ENCODE measurements at regions not wholly inside any gene's neighbourhood (a gene's known extent, or its start where the extent isn't known, plus 50 kb on each side); places are given as distances from the start of the nearest gene placed in this dataset.
"Not testable (repeated sequence)": the region's sequence is repeated elsewhere in the genome, so short reads cannot be mapped to it uniquely, and the experiment has no call there.

DNA sequence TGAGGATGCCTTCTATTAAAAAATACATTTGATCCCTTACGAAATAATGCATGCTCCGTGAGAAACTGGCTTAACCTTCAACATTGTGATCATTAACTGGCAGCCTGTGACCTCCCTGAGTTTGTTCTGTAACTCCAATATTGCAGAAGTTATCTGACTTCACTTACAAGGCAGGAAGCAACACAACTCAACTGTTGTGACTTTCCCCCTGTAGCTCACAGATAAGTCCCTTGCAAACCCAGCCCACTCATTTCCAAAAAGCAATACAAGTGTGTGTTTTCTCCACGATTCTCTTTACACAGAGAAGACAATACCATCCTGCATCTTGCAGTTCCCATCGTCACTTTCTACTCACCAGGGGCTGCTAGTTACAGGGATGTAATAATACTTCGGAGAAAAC lies 304.7 kb upstream of the TMEM132C start:
- no peak for DNase-seq (ENCODE audit: low read depth)

DNA sequence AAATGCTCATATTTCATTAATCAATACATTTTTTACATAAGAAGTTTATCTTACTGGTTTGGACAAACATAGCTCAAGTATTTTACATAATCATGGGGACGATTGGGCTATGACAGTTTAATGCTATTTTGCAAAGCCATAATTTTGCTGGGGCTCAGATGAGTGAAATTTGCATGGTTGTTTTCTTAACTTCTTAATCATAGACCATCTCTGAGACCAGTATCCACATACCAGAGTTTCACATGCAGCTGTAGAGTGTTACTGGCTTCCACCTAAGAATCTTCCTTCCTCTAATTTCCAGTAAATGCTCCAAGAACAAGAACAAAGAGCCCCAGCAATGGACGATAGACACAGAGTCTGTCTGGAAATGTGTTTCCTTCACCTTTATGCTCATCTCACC lies 303.0 kb upstream of the TMEM132C start:
- no peak for DNase-seq (ENCODE audit: low read depth)

DNA sequence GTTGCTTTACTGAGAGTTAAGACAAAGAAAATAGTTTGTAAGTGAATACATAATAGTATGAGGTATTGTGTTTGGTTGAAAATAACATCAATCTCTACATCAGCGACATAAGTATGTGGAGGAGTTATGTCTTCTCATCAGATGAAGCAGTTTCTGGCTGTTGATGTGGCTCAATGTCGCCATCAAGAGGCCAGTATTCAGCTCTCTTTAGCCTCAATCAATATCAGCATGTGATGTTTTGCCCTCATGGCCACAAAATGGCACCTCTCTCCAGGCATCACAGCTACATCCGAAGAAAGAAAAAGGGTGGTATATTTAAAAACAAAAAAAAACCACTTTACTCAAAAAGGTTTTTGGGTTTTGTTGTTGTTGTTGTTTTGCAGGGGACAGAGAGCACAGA lies 302.3 kb upstream of the TMEM132C start:
- DNase-seq (ENCODE audit: low read depth), result no peak

DNA sequence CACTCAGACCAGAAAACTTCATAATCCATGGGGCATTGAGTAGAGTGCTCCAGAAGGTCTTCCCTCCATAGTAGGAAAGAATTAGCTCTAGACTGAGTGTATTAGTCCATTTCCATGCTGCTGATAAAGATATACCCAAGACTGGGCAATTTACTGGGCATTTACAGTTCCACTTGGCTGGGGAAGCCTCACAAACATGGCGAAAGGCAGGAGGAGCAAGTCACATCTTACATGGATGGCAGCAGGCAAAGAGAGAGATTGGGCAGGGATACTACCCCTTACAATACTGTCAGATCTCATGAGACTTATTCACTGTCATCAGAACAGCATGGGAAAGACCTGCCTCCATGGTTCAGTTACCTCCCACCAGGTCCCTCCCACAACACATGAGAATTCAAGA lies 300.6 kb upstream of the TMEM132C start:
- DNase-seq (ENCODE audit: low read depth), result no peak

DNA sequence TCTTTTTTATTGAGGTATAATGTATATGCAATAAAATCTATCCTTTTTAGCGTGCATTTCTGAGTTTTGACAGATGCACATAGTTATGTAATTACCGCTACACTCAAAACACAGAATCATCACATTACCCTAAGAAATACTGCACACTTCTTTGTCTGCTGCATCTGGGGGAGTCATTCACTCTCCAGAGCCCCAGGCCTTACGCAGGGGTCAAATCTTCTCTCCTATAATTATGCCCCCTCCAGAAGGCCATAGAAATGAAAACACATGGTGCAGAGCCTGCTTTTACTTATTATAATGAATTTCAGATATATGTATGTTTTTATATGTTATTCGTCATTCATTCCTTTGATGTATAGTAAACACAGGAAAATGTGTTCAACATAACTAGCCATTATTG lies 296.5 kb upstream of the TMEM132C start:
- no peak for DNase-seq (ENCODE audit: low read depth)

DNA sequence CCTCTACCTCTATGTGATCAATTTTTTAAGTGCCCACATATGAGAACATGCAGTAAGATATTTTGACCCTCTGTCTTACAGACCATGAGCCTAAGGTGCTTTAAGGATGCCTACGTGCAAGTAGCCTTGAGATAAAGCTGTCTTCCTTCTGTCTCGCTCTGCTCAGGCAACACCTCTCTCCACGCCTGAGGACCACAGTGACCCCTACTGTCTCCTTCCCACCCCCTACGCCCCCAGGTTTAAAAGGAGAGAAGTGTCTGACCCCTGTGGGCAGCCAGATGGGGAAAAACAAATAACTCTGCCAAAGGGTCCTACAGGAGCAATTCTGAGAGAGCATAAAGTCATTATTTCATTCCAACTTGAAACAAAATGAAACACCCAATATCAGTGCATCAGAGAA lies 286.4 kb upstream of the TMEM132C start:
- DNase-seq (ENCODE audit: low read depth), result no peak

DNA sequence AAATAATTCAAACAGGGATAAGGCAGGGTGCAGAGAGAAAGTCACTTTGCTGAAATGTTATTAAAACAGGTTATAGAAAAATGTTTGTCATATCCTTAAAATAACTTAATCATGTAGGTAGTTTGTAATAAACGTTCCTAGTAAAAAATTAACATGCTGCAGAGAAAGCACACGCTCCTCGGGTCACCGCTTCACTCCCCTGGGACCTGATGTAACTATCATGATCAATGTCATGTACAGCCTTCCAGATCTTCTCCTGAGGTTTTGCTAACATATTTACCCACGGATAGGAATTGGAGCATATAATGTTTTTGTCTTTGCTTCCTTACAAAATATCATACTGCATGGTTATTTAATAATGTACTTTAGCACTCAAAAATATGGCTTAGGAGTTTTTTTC lies 285.1 kb upstream of the TMEM132C start:
- no peak for DNase-seq (ENCODE audit: low read depth)

DNA sequence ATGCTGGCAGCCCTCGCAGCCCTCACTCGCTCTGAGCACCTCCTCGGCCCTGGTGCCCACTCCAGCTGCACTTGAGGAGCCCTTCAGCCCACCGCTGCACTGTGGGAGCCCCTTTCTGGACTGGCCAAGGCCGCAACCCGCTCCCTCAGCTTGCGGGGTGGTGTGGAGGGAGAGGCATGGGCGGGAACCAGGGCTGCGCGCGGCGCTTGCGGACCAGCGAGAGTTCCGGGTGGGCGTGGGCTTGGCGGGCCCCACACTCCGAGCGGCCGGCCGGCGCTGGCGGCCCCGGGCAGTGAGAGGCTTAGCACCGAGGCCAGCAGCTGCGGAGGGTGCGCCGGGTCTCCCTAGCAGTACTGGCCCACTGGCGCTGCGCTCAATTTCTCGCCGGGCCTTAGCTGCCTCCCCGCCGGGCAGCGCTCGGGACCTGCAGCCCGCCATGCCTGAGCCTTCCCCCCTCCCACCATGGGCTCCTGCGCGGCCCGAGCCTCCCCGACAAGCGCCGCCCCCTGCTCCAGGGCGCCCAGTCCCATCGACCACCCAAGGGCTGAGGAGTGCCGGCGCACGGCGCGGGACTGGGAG lies 283.7 kb upstream of the TMEM132C start:
- DNase-seq (ENCODE audit: low read depth), result not testable (repeated sequence)

DNA sequence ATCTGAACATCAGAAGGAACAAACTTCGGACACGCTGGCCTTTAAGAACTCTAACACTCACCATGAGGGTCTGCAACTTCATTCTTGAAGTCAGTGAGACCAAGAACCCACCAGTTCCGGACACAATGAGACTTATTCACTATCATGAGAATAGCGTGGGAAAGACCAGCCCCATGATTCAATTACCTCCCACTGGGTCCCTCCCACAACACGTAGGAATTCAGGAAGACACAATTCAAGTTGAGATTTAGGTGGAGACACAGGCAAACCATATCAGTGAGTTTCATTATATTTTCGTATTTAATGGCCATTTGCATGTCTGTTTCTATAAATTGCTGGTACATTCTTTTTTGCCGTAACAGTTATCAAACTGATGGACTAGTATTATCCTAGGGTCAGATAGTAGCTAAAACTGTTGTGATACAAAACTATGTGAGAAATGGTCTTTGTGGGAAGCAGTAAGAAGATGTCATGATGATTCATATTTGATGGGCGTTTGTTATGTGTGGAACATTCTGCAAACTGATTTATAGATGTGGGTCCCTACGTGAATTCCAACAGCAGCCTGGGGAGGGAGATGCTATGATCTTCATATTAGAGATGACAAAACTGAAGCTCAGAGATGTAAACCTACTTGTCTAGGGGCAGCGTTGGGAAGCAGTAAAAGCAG lies 282.4 kb upstream of the TMEM132C start:
- no peak for DNase-seq (ENCODE audit: low read depth)

DNA sequence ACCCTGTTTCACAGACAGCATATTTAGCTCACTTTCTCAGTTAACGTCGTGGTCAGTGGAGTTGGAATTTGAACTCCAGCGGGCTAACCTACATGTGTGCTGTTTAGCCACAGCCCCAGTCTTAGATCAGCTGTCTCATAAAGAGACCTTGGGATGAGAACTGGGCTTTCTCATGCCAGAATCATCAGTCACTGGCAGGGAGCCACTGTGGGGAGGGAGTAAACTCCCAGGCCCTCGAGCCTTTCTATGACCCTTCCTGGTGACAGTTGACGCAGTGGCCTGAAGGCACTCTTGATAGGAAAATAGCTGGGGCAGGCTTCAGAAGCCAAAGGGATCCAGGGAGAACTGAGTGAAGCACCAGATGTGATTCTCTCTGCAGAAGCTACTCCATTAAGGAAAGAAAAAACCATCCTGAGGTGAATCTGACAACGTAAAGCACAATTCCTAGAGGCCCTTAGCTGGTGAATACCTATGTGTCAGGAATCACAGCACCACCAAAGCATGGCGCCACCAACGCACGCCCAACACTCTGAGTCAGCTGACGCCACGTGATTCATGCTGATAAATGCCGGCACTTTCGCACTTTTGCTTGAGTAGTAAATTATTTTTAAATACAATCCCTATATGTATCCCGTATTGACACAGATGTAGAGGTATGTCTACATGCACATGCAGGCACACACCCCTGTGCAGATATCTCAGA lies 279.6 kb upstream of the TMEM132C start:
- DNase-seq (ENCODE audit: low read depth), result no peak

DNA sequence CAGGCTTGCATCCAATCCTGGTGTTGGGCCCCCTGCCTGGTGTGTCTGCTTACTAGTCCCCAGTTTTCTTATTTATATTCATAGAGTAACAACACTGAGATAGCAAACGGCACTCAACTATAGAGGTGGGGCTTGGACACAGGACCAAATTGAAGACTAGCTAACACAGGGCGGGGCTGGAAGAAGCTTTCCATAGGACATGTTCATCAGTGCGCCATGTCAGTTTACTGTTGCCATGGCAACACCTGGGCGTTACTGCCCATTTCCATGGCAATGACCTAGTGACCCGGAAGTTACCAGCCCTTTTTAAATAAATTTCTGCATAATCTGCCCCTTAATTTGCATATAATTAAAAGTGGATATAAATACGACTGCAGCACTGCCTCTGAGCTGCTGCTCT lies 275.5 kb upstream of the TMEM132C start:
- DNase-seq (ENCODE audit: low read depth), result no peak

DNA sequence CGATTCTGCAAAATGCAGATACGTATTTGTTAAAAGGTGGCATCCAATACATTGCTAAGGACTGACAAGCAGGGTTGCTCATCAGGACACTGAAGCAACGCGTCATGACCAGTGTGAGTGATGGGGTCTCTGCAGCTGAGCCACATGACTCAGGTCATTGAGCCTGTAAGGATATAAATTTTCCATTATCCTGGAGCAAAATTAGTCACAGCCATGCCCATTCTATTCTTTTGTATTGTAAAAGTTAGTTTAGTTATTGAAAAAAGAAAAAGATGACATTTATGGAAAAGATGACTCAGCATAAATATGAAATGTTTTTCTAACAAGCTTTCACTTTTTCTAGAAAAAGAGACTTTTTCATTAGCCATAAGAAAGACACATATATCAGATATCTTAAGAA lies 268.0 kb upstream of the TMEM132C start:
- DNase-seq (ENCODE audit: low read depth), result no peak

DNA sequence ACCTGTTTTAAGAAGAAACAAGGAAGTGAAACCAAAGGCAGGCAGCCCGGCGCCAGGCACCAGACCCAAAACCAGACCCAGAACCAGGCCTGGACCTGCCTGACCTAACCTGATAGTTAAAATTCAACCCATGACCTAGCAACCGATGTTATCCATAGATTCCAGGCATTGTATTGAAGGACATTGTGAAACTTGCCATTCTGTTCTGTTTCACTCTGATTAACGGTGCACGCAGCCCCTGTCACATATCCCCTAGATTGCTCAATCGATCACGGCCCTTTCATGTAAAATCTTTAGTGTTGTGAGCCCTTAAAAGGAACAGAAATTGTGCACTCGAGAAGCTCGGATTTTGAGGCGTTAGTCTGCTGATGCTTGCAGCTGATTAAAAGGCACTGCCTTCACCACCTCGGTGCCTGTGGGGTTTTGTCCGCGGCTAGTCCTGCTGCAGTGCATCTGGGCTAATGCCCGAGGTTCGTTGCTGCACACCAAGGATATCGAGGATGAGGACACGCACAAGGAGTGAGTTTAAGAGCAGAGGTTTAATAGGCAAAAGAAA lies 262.5 kb upstream of the TMEM132C start:
- DNase-seq (ENCODE audit: low read depth), result no peak

DNA sequence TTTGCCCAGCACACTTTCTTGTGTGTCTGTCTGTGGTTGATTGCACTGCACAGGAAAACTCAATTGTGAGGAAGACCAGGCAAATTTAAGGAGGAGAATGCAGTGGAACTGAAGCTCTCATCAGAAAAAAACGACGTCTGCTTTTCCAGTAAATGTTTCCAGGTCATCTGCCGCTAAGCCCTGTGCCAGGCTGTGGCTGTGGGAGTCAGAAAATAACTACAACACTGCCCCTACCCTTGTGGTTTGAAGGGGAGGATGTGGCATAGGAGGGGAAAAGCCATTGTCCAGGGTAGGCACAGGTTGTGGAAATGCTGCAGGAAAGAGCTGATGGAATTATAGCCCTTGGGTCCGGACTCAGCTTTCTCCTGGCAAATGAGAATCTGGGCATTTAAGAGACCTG lies 259.7 kb upstream of the TMEM132C start:
- no peak for DNase-seq (ENCODE audit: low read depth)

DNA sequence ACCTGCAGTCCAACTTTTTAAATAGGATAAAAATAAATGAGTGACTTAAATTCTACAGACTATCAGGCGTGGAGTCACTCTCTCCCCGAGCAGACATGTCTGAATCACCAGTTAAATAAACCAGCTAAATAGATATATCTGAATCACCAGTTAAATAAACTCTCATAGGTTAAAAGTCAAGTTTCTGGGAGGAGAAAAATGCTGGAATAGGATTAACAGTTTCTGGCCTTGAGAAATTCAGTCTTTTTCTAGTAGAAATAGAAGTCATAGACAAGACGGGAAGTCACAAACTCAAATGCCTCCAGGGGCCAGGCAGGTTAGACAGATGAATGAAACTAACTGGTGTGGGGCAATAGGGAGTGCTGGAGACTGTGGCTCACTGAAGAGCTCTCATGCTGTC lies 258.6 kb upstream of the TMEM132C start:
- DNase-seq (ENCODE audit: low read depth), result no peak

DNA sequence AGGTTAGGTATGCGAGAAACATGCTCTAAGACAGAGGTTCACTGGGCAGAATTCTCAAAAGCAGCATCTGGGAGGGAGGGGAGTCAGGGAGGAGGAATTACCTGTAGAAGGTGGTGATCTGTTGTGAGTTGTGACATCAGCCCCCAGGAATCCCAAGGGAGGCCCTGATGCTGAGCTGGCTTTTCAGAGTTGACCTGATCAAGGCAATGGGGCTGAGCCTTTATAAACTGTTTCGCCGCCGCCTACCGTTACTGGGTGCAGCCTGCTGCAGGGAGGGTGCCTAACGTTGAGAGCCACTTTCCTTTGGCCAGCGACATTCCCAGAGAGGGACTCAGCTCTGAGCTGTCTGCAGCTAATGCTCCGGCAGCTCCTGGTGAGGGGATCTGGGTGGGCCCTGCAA lies 257.9 kb upstream of the TMEM132C start:
- DNase-seq (ENCODE audit: low read depth), result no peak

DNA sequence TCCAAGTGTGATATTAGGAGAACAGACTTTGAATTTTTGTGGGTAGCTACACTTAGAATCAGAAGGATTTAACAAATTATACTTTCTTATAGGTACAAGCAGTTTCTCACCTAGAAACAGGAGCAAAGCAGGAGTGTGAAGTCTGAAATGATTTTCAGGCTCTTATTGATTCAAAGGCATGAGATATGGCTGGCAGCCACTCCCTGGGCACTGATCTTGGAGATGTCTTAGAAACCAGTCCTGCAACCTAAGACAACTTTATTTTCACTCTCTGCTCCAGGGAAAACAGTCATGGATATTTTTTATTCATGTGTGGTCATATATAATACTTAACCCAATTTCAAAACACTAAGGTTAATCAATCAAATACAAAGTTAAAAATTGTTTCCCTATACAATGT lies 254.9 kb upstream of the TMEM132C start:
- DNase-seq (ENCODE audit: low read depth), result no peak

DNA sequence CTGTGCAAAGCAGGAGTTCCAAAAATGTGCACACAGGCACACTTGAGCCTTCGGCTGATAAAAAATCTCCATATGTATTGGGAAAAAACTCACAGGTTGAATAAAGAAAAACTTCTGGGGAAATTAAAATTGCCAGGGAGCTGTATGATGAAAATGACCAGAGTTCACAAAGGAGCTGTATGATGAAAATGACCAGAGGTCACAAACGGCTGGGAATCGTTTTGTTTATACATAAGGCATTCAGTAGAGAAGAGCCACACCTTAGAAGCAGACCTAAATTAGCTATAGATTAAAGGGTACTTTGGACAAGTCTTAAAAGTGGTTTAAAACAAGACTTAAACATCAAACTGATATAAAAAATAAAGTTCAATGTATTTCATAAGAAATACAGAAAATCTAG lies 251.7 kb upstream of the TMEM132C start:
- no peak for DNase-seq (ENCODE audit: low read depth)

DNA sequence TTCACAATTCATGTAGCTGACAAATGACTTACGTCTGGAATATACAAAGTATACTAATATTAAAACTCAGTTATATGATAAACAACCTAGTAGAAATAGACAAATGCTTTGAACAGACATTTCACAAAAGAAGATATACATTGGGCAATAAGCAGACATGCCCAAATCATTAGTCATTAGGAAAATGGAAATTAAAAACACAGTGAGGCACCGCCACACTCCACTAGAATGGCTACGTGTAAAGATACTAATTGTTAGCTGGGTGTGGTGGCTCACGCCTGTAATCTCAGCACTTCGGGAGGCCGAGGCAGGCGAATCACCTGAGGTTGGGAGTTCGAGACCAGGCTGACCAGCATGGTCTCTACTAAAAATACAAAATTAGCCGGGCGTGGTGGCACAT lies 248.9 kb upstream of the TMEM132C start:
- DNase-seq (ENCODE audit: low read depth), result no peak

DNA sequence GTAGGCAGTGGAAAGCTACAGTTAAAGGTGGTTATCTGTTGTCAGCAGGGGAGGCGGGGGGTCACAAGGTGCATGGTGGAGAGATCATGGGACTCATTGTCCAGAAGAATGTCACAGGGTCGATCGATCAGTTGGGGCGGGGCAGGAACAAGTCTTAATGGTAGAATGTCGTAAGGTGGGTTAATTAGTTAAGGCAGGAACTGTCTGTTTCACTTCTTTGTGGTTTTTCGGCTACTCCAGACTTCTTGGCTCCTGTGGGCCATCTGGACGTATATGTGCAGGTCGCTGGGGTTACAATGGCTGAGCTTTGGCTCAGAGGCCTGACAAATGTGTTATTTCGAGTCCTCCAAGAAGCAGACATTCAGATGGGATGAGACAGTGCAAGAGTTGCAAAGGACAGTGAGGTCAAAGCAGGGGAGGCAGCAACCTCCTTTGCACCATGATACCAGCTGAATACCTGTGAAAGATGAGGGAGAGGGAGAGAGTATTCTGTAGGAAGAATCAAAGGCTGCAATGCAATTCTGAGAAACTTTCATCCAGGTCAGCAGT lies 246.9 kb upstream of the TMEM132C start:
- DNase-seq (ENCODE audit: low read depth), result no peak

DNA sequence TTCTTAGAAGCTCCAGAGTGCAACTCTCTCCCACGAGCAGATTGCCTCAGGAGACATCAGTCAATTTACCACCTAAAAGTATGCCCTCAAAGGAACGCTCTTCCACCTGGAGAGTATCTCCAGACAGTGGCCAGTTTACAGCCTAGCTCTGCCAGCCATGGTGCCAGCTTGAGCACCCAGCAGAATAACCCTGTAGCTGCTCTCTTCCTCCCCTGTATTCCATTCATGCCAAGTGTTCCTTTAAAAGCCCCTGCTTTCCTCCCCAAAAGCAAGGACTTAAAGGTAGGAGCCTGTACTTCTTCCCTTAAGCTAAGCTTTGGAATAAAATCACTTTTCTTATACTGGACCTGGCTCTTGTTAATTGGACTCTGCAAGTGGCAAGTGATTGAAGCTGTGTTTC lies 245.4 kb upstream of the TMEM132C start:
- no peak for DNase-seq (ENCODE audit: low read depth)

DNA sequence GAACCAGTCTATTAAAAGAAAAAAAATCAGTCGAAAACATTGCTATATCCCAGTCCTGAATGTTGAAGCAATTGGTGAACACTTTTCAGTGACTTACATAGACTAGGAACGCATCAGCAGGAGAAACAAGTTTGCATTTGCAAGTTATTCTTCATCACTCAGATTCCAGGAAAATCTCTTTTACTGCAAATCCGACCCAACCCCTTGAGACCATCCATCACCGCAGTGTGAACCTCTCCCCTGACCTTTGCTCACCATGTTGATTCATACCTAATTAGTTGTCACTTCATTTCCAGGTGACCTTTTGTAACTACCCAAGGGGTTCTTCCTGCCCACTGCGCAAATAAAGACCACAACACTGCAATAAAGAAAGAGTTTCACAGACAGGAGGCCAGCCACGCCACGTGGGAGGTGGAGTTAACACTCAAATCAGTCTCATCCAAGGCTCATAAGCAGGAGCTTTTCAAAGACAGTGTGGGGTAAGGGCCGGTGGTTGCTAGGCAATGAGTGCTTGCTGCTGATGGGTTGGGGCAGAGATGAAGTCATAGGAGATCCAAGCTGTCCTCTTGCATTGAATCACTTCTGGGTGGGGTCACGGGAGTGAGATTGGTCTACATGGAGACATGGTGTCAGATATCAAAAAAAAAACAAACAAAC lies 241.3 kb upstream of the TMEM132C start:
- DNase-seq (ENCODE audit: low read depth), result no peak
